ENCODE measurements at regions not wholly inside any gene's neighbourhood (a gene's known extent, or its start where the extent isn't known, plus 50 kb on each side); places are given as distances from the start of the nearest gene placed in this dataset.

DNA sequence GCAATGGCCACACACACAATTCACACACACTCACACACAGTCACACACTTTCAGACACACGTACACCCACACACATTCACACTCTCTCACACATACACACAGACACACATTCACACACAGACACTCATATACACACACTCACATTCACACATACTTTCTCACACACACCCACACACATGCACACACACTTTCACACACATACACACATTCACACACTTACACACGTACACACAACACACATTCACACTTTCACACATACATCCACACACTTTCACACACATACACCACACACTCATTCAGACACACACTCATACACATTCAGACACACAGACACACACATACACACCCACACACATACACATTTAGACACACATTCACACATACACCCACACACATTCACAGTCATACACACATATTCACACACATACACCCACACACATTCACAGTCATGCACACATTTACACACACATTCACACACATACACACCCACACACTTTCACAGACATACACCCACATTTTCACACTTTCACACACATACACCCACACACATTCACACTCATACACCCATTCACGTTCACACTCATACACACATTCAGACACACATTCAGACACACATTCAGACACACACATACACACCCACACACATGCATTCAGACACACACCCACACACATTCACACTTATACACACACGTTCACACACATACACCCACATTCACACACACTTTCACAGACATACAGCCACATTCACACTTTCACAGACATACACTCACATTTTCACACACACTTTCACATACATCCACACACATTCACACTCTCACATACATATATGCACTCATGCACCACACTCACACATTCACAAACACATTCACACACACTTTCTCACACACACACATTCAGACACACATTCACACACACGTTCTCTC lies 52.6 kb upstream of the C14orf180 start:
- no peak for DNase-seq
- Histone ChIP-seq H3F3A (replicated peaks; ENCODE audit: insufficient read depth) (no peaks in the 10 kb centered on the region), H3K36me3 (replicated peaks in 1 of 2; ENCODE audit: control insufficient read depth in 1 of 2, insufficient read depth in 2 of 2, low read length in 1 of 2) (no peaks in the 10 kb centered on the region), H3K4me3 (ENCODE audit: low read depth in 2 of 2, low read length in 1 of 2) (no peak overlapping the region), H3K79me2 (ENCODE audit: insufficient read depth) (no peaks in the 10 kb centered on the region), H3K9me2 (no peaks in the 10 kb centered on the region), H3K9me3 (no peaks in the 10 kb centered on the region), H4K20me1 (ENCODE audit: insufficient read depth) (no peaks in the 10 kb centered on the region), H3K9ac (no peak overlapping the region), H3K4me2 (no peak overlapping the region), H3K4me1 (ENCODE audit: control insufficient read depth in 1 of 2, insufficient read depth in 2 of 2, low read depth in 1 of 2, low read length in 1 of 2) (no peaks in the 10 kb centered on the region; a peak in 1 of 4 replicates), H3K27me3 (ENCODE audit: insufficient read depth) (no peaks in the 10 kb centered on the region), H3K27ac (ENCODE audit: low read depth in 2 of 2, low read length in 1 of 2) (no peak overlapping the region), H2AFZ (ENCODE audit: low read depth) (no peak overlapping the region)
- ChIA-PET POLR2A (no interaction called here), CTCF (no interaction called here)
- WGBS (ENCODE audit: low lambda C conversion rate), result 42% methylated on average over 5 of the region's 5 CpGs
- no peak for TF ChIP-seq TCF12 (IDR thresholded peaks at IDR 0.05)
- TF ChIP-seq EP300 (IDR thresholded peaks at IDR 0.05; ENCODE audit: borderline replicate concordance in 1 of 2, low read depth in 1 of 2, low read length in 1 of 2), result no peak
- TF ChIP-seq, protein P1, sequence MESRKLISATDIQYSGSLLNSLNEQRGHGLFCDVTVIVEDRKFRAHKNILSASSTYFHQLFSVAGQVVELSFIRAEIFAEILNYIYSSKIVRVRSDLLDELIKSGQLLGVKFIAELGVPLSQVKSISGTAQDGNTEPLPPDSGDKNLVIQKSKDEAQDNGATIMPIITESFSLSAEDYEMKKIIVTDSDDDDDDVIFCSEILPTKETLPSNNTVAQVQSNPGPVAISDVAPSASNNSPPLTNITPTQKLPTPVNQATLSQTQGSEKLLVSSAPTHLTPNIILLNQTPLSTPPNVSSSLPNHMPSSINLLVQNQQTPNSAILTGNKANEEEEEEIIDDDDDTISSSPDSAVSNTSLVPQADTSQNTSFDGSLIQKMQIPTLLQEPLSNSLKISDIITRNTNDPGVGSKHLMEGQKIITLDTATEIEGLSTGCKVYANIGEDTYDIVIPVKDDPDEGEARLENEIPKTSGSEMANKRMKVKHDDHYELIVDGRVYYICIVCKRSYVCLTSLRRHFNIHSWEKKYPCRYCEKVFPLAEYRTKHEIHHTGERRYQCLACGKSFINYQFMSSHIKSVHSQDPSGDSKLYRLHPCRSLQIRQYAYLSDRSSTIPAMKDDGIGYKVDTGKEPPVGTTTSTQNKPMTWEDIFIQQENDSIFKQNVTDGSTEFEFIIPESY (IDR thresholded peaks at IDR 0.05; ENCODE audit: borderline replicate concordance, low read depth), result no peak
- TF ChIP-seq SMC3 (IDR thresholded peaks at IDR 0.05; ENCODE audit: low read depth, low read length), result no peak
- TF ChIP-seq YY1 (IDR thresholded peaks at IDR 0.05; ENCODE audit: low read depth), result no peak
- TF ChIP-seq JUND (IDR thresholded peaks at IDR 0.05), result no peak
- TF ChIP-seq ELF1 (IDR thresholded peaks at IDR 0.05), result no peak
- TF ChIP-seq NRF1 (IDR thresholded peaks at IDR 0.05; ENCODE audit: low read depth, low read length), result no peak
- no peak for TF ChIP-seq MEF2A (IDR thresholded peaks at IDR 0.05; ENCODE audit: borderline replicate concordance, low read depth)
- TF ChIP-seq, protein P2, sequence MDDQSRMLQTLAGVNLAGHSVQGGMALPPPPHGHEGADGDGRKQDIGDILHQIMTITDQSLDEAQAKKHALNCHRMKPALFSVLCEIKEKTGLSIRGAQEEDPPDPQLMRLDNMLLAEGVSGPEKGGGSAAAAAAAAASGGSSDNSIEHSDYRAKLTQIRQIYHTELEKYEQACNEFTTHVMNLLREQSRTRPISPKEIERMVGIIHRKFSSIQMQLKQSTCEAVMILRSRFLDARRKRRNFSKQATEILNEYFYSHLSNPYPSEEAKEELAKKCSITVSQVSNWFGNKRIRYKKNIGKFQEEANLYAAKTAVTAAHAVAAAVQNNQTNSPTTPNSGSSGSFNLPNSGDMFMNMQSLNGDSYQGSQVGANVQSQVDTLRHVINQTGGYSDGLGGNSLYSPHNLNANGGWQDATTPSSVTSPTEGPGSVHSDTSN (IDR thresholded peaks at IDR 0.05), result no peak

DNA sequence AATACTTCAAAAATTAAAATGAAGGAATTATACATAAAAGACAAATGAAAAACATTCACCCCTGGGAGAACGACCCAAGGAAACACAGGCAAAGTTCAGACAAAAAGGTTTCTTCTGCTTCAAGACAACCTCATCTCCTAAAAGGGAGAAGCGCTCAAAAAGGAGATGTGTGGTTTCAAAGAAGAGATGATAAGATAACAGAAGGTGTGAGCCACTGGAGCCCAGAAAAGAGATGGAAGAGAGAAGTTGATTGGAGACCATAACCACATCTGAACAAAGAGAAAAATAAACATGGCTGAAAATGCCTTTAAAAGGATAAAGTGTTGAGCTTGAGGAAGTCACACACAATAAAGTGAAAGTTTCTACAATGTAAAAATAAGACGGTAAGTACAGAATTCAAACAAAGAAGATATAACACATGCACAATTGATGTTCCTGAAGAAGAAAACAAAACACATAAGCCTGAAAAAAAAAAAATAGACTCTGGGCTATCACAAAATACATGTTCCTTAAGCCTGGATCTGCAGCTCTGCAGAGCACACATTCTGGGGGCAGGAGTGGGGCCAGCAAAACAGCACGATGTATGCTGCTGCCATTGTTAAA lies 51.6 kb upstream of the C14orf180 start:
- Histone ChIP-seq H3K27me3 (ENCODE audit: insufficient read depth) (no peaks in the 10 kb centered on the region), H3K4me2 (no peak overlapping the region), H3K79me2 (ENCODE audit: insufficient read depth) (no peaks in the 10 kb centered on the region), H3K4me1 (ENCODE audit: control insufficient read depth in 1 of 2, insufficient read depth in 2 of 2, low read depth in 1 of 2, low read length in 1 of 2) (no peaks in the 10 kb centered on the region), H3K27ac (ENCODE audit: low read depth in 2 of 2, low read length in 1 of 2) (no peak overlapping the region), H3K9ac (no peak overlapping the region), H3K9me2 (no peaks in the 10 kb centered on the region), H4K20me1 (ENCODE audit: insufficient read depth) (no peaks in the 10 kb centered on the region), H3K36me3 (replicated peaks in 1 of 2; ENCODE audit: control insufficient read depth in 1 of 2, insufficient read depth in 2 of 2, low read length in 1 of 2) (no peaks in the 10 kb centered on the region), H2AFZ (ENCODE audit: low read depth) (no peak overlapping the region), H3K4me3 (ENCODE audit: low read depth in 2 of 2, low read length in 1 of 2) (no peak overlapping the region), H3K9me3 (no peaks in the 10 kb centered on the region), H3F3A (replicated peaks; ENCODE audit: insufficient read depth) (no peaks in the 10 kb centered on the region)
- no peak for TF ChIP-seq MEF2A (IDR thresholded peaks at IDR 0.05; ENCODE audit: borderline replicate concordance, low read depth)
- TF ChIP-seq, protein P3, sequence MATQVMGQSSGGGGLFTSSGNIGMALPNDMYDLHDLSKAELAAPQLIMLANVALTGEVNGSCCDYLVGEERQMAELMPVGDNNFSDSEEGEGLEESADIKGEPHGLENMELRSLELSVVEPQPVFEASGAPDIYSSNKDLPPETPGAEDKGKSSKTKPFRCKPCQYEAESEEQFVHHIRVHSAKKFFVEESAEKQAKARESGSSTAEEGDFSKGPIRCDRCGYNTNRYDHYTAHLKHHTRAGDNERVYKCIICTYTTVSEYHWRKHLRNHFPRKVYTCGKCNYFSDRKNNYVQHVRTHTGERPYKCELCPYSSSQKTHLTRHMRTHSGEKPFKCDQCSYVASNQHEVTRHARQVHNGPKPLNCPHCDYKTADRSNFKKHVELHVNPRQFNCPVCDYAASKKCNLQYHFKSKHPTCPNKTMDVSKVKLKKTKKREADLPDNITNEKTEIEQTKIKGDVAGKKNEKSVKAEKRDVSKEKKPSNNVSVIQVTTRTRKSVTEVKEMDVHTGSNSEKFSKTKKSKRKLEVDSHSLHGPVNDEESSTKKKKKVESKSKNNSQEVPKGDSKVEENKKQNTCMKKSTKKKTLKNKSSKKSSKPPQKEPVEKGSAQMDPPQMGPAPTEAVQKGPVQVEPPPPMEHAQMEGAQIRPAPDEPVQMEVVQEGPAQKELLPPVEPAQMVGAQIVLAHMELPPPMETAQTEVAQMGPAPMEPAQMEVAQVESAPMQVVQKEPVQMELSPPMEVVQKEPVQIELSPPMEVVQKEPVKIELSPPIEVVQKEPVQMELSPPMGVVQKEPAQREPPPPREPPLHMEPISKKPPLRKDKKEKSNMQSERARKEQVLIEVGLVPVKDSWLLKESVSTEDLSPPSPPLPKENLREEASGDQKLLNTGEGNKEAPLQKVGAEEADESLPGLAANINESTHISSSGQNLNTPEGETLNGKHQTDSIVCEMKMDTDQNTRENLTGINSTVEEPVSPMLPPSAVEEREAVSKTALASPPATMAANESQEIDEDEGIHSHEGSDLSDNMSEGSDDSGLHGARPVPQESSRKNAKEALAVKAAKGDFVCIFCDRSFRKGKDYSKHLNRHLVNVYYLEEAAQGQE (IDR thresholded peaks at IDR 0.05; ENCODE audit: low read depth, low read length), result no peak
- no peak for TF ChIP-seq RCOR1 (IDR thresholded peaks at IDR 0.05; ENCODE audit: low read length)
- TF ChIP-seq, protein P1 (IDR thresholded peaks at IDR 0.05; ENCODE audit: borderline replicate concordance, low read depth), result no peak
- TF ChIP-seq RAD21 (IDR thresholded peaks at IDR 0.05; ENCODE audit: low read length), result no peak
- DNase-seq, result no peak
- WGBS (ENCODE audit: low lambda C conversion rate), result 47% methylated on average over 4 of the region's 4 CpGs
- ChIA-PET POLR2A (no interaction called here), CTCF (interaction anchor here (0.8 kb wide), 1 partner anchor 11 kb away, joined by 3 read pairs; no protein-coding TSS in a partner anchor)

All from SK-N-SH (cell line).